ENCODE measurements at regions not wholly inside any gene's neighbourhood (a gene's known extent, or its start where the extent isn't known, plus 50 kb on each side); places are given as distances from the start of the nearest gene placed in this dataset.

DNA sequence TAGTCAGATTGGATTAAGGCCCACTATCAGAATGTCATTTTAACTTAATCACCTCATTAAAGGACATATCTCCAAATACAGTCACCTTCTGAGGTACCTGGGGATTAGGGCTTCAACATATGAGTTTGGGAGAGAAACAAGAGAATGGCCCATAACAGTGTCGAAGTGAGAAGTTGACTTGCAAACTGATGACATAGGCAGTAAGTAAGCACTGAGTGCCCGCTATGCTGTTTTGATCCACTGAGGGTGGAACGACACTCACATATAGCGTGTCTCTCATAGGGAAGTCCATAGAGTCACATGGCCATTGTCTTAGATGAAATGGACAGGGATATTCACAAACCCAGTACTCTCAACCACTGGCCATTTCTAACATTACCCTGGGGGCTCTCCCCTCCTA, 264.2 kb downstream of the SAMD5 start:
- H3K27me3 Mint-ChIP-seq = no peaks in the 10 kb centered on the region
- H3K36me3 Mint-ChIP-seq (ENCODE audit: low read depth) = no peaks in the 10 kb centered on the region
- no peak overlapping the region for H3K4me3 Mint-ChIP-seq
- H3K4me1 Mint-ChIP-seq (ENCODE audit: low read depth) = no peaks in the 10 kb centered on the region
- DNase-seq = no peak
- H3K27ac Mint-ChIP-seq = no peak overlapping the region
- no peaks in the 10 kb centered on the region for H3K9me3 Mint-ChIP-seq

- Mint-ChIP-seq H3K27ac (no peak overlapping the region), H3K36me3 (ENCODE audit: low read depth) (no peaks in the 10 kb centered on the region), H3K4me1 (ENCODE audit: low read depth) (no peaks in the 10 kb centered on the region), H3K9me3 (no peaks in the 10 kb centered on the region), H3K27me3 (no peaks in the 10 kb centered on the region), H3K4me3 (no peak overlapping the region)
- DNase-seq = no peak
Observed at GRCh38 chr6:147774856-147775255, 266.4 kb downstream of the SAMD5 start.

DNA sequence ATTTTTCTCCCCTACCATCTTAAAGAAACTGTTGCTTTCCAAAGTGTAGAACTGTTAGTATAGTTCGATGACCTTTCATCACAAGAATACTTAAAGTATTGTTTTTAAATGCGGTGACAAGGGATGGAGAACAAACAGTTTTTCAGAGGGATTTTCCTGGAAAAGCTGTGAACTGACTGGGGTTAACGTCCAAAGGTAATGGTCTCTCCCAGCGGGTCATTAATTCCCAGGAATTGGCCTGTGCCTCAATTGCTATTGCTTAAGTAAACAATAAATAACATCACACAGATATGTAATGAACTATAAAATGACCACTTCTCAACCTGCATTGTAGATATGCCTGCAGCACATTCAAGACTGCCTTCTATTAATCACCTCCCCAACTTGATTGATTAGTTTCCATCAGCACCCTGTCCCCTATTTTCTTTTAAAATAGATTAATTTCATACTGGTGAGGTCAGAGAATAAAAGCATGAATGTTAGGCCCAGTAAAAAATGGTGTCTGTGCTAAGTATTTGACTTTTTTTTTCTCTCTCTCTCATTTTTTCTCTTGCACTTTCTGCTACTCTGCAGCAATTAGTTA, 268.2 kb downstream of the SAMD5 start:
- Mint-ChIP-seq H3K27ac (no peak overlapping the region), H3K4me3 (no peak overlapping the region), H3K9me3 (no peaks in the 10 kb centered on the region), H3K4me1 (ENCODE audit: low read depth) (no peaks in the 10 kb centered on the region), H3K27me3 (no peaks in the 10 kb centered on the region), H3K36me3 (ENCODE audit: low read depth) (no peaks in the 10 kb centered on the region)
- no peak for DNase-seq

DNA sequence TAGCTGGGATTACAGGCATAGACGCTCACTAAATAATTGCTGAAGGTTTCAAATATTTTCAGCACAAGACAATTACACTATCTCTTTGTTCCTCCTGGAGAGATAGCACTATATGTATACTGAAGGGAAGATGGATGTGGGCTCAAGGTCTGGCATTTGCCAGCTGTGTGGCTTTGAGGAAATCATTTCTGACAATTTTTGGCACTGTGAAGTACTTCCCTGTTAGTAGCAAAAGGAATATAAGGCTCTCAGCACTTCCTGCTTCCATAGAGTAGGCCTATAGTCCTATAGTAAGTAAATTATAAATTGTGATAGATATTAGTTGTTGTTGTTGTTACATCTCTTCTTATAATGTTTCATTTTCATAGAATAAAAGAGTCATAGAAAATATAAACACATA, 271.1 kb downstream of the SAMD5 start:
- no peak for DNase-seq
- no peaks in the 10 kb centered on the region for H3K4me1 Mint-ChIP-seq (ENCODE audit: low read depth)
- H3K27ac Mint-ChIP-seq = no peak overlapping the region
- H3K4me3 Mint-ChIP-seq = no peak overlapping the region
- no peaks in the 10 kb centered on the region for H3K9me3 Mint-ChIP-seq
- H3K36me3 Mint-ChIP-seq (ENCODE audit: low read depth) = no peaks in the 10 kb centered on the region
- no peaks in the 10 kb centered on the region for H3K27me3 Mint-ChIP-seq

DNA sequence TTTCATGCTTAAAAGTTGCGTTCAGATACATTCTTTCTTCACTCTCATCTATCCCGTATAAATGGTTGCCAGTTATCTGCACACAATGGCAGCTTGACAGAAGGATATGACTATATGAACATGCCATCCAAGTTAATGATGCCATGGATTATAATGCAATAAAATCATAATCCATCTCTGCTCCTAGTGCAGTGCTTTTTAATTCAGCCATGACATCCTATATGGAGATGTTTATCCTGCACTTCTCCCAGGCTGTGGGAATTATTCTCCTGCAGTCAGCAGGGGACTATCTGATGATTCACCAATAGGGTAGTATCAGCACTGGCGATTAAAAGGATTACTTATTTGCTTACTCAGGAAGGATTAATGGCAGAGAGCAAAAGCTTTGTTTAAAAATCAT, 273.8 kb downstream of the SAMD5 start:
- Mint-ChIP-seq H3K4me3 (no peak overlapping the region), H3K27ac (no peak overlapping the region), H3K36me3 (ENCODE audit: low read depth) (no peaks in the 10 kb centered on the region), H3K27me3 (no peaks in the 10 kb centered on the region), H3K4me1 (ENCODE audit: low read depth) (no peaks in the 10 kb centered on the region), H3K9me3 (no peaks in the 10 kb centered on the region)
- DNase-seq = no peak

GRCh38 chr6:147784371-147784770, 275.9 kb downstream of the SAMD5 start:
- DNase-seq = no peak
- no peaks in the 10 kb centered on the region for H3K36me3 Mint-ChIP-seq (ENCODE audit: low read depth)
- no peak overlapping the region for H3K4me3 Mint-ChIP-seq
- no peak overlapping the region for H3K27ac Mint-ChIP-seq
- H3K9me3 Mint-ChIP-seq = no peaks in the 10 kb centered on the region
- no peaks in the 10 kb centered on the region for H3K4me1 Mint-ChIP-seq (ENCODE audit: low read depth)
- peaks cover 2% of the 10 kb centered on the region for H3K27me3 Mint-ChIP-seq

GRCh38 chr6:147787417-147787816, 278.9 kb downstream of the SAMD5 start:
- Mint-ChIP-seq H3K4me1 (ENCODE audit: low read depth) (no peaks in the 10 kb centered on the region), H3K27me3 (peaks cover 2% of the 10 kb centered on the region), H3K36me3 (ENCODE audit: low read depth) (no peaks in the 10 kb centered on the region), H3K27ac (no peak overlapping the region), H3K4me3 (no peak overlapping the region), H3K9me3 (peaks cover 5% of the 10 kb centered on the region)
- DNase-seq = no peak

GRCh38 chr6:147789430-147789947, 281.0 kb downstream of the SAMD5 start:
- peaks cover 5% of the 10 kb centered on the region for H3K9me3 Mint-ChIP-seq
- H3K27me3 Mint-ChIP-seq = peaks cover 2% of the 10 kb centered on the region
- H3K27ac Mint-ChIP-seq = no peak overlapping the region
- no peaks in the 10 kb centered on the region for H3K4me1 Mint-ChIP-seq (ENCODE audit: low read depth)
- no peaks in the 10 kb centered on the region for H3K36me3 Mint-ChIP-seq (ENCODE audit: low read depth)
- DNase-seq = no peak
- no peak overlapping the region for H3K4me3 Mint-ChIP-seq

GRCh38 chr6:147793871-147794643, 285.6 kb downstream of the SAMD5 start:
- Mint-ChIP-seq H3K4me1 (ENCODE audit: low read depth) (no peaks in the 10 kb centered on the region), H3K9me3 (peaks cover 5% of the 10 kb centered on the region), H3K36me3 (ENCODE audit: low read depth) (no peaks in the 10 kb centered on the region), H3K27ac (no peak overlapping the region), H3K4me3 (no peak overlapping the region), H3K27me3 (no peaks in the 10 kb centered on the region)
- no peak for DNase-seq

- no peak for DNase-seq
- Mint-ChIP-seq H3K4me3 (no peak overlapping the region), H3K4me1 (ENCODE audit: low read depth) (no peaks in the 10 kb centered on the region), H3K36me3 (ENCODE audit: low read depth) (no peaks in the 10 kb centered on the region), H3K9me3 (peaks cover 8% of the 10 kb centered on the region), H3K27me3 (no peaks in the 10 kb centered on the region), H3K27ac (no peak overlapping the region)
Observed at GRCh38 chr6:147802459-147802858, 294.0 kb downstream of the SAMD5 start.

DNA sequence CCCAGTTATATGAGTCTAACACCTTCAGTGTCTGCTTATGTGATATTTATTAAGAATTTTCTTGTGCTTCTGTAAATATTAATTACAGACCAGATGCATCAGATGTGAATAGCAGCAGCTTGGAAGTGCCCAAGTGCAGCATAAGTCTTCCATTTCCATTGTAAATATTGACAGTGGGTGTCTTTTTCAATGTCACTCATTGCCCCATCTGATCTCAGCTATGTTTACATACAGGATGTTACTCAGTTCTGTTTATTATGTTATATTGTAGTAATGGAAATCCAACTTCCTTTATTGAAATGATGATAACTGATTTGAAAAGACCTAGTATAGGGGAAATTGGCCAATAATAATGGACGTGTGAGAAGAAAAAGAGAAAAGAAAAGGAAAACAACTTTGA, 296.7 kb downstream of the SAMD5 start:
- no peak overlapping the region for H3K27ac Mint-ChIP-seq
- no peaks in the 10 kb centered on the region for H3K27me3 Mint-ChIP-seq
- DNase-seq = no peak
- no peak overlapping the region for H3K4me3 Mint-ChIP-seq
- no peaks in the 10 kb centered on the region for H3K4me1 Mint-ChIP-seq (ENCODE audit: low read depth)
- H3K9me3 Mint-ChIP-seq = peaks cover 8% of the 10 kb centered on the region
- no peaks in the 10 kb centered on the region for H3K36me3 Mint-ChIP-seq (ENCODE audit: low read depth)

DNA sequence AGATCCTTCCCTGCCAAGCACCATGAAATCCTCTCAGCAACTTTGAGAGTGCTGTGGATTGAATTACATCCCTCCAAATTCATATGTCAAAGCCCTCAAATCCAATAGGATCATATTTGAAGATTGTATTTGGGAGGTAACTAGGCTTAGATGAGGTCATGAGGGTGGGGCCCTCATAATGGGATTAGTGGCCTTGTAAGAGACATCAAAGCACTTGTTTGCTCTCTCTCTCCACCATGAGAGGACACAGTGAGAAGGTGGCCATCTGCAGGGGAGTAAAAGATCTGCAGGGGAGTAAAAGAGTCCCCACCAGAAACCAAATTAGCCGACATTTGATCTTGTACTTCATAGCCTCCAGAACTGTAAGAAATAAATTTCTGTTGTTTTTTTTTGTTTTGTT, 298.2 kb downstream of the SAMD5 start:
- Mint-ChIP-seq H3K27ac (no peak overlapping the region), H3K9me3 (peaks cover 8% of the 10 kb centered on the region), H3K4me3 (no peak overlapping the region), H3K4me1 (ENCODE audit: low read depth) (no peaks in the 10 kb centered on the region), H3K27me3 (no peaks in the 10 kb centered on the region), H3K36me3 (ENCODE audit: low read depth) (no peaks in the 10 kb centered on the region)
- no peak for DNase-seq

GRCh38 chr6:147808640-147809039, 300.1 kb downstream of the SAMD5 start:
- H3K4me1 Mint-ChIP-seq (ENCODE audit: low read depth) = no peaks in the 10 kb centered on the region
- no peak overlapping the region for H3K4me3 Mint-ChIP-seq
- no peak for DNase-seq
- H3K36me3 Mint-ChIP-seq (ENCODE audit: low read depth) = no peaks in the 10 kb centered on the region
- H3K9me3 Mint-ChIP-seq = peaks cover 8% of the 10 kb centered on the region
- no peaks in the 10 kb centered on the region for H3K27me3 Mint-ChIP-seq
- H3K27ac Mint-ChIP-seq = no peak overlapping the region

- no peak for DNase-seq
- Mint-ChIP-seq H3K27me3 (no peaks in the 10 kb centered on the region), H3K4me3 (no peak overlapping the region), H3K36me3 (ENCODE audit: low read depth) (no peaks in the 10 kb centered on the region), H3K4me1 (ENCODE audit: low read depth) (no peaks in the 10 kb centered on the region), H3K27ac (no peak overlapping the region), H3K9me3 (no peaks in the 10 kb centered on the region)
Observed at GRCh38 chr6:147811913-147812629, 303.6 kb downstream of the SAMD5 start.
